ENCODE measurements at regions not wholly inside any gene's neighbourhood (a gene's known extent, or its start where the extent isn't known, plus 50 kb on each side); places are given as distances from the start of the nearest gene placed in this dataset.

DNA sequence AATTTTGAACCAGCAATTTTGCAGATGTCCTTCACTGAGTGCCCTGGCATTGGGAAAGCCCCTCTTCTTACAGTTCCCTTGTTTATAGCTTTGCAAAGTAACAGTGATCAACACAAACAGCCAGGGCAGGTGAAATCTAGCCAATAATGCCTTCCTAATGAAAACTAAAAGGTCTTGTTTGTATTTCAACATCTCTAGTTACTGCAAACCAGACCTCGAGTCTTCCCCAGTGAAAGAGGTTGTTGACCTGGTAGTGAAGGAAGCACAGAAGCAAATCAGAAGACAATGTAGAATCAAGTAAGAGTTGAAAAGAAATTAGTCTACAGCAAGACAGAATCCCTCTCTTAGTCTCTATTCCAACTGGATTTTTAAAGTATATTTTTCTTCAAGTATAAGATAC, 231.2 kb downstream of the SNX13 start:
- no peak for FAIRE-seq
- DNase-seq (ENCODE audit: insufficient read length, low spot score) = no peak
- TF ChIP-seq, protein P1, sequence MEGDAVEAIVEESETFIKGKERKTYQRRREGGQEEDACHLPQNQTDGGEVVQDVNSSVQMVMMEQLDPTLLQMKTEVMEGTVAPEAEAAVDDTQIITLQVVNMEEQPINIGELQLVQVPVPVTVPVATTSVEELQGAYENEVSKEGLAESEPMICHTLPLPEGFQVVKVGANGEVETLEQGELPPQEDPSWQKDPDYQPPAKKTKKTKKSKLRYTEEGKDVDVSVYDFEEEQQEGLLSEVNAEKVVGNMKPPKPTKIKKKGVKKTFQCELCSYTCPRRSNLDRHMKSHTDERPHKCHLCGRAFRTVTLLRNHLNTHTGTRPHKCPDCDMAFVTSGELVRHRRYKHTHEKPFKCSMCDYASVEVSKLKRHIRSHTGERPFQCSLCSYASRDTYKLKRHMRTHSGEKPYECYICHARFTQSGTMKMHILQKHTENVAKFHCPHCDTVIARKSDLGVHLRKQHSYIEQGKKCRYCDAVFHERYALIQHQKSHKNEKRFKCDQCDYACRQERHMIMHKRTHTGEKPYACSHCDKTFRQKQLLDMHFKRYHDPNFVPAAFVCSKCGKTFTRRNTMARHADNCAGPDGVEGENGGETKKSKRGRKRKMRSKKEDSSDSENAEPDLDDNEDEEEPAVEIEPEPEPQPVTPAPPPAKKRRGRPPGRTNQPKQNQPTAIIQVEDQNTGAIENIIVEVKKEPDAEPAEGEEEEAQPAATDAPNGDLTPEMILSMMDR (IDR thresholded peaks at IDR 0.05; ENCODE audit: insufficient read depth, missing control alignments) = no peak

DNA sequence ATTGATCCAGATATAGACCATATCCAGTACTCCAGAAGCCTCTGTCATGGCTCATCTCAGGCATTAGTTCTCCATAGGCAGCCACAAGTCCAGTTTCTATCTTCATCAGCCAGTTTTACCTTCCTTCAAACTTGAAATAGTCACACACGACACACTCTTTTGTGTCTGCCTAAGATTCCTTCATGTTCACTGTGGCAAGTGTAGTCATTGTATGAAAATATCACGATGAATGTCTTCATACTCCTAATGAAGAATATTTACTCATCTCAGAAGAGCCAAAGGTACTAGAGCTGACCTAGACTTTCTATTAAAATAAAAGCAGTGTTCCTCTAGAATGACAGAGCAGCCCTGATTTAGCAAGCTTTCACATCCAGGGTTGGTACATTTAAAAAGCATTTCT, 230.7 kb downstream of the SNX13 start:
- no peak for DNase-seq (ENCODE audit: insufficient read length, low spot score)
- no peak for FAIRE-seq
- TF ChIP-seq, protein P1 (IDR thresholded peaks at IDR 0.05; ENCODE audit: insufficient read depth, missing control alignments) = no peak

DNA sequence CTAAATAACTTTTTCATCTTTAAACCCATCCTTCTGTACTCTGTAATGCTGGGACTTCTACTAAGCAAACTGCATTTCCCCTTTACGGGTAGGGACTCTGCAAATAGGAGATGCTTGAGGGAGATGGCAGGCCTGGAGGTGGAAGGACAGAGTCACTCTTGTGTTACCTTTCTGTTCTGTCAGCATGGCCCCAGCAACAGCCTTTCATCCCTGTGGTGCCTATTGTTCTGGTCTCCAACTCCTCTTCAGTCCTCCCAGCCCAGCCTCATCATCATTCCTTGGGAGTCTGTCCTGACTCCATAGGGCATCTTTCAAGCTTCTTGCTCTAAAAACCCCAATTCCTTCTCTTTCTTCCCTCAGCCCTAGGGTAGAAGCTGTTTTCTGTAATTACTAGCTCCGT, 230.0 kb downstream of the SNX13 start:
- TF ChIP-seq, protein P1 (IDR thresholded peaks at IDR 0.05; ENCODE audit: insufficient read depth, missing control alignments) = no peak
- FAIRE-seq = no peak
- DNase-seq (ENCODE audit: insufficient read length, low spot score) = no peak

DNA sequence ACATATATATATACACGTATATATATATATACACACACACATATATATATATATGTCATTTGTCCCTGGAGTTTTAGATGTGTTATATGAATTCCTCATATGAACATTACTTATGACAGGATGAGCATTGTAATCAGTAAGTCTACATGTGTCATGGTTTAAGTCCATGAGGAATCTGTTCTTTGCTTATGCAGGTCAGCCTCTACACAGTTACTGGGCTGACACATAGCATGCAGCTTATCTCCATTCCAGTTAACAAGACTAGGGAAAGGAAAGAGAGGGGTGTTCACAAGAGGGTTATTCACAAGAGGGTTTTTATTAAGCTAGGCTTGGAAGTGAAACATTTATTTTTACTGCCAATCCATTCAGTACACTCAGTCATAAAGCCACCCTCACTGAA, 226.7 kb downstream of the SNX13 start:
- FAIRE-seq (no peak), DNase-seq (ENCODE audit: insufficient read length, low spot score) (no peak)
- TF ChIP-seq, protein P1 (IDR thresholded peaks at IDR 0.05; ENCODE audit: insufficient read depth, missing control alignments) = no peak

DNA sequence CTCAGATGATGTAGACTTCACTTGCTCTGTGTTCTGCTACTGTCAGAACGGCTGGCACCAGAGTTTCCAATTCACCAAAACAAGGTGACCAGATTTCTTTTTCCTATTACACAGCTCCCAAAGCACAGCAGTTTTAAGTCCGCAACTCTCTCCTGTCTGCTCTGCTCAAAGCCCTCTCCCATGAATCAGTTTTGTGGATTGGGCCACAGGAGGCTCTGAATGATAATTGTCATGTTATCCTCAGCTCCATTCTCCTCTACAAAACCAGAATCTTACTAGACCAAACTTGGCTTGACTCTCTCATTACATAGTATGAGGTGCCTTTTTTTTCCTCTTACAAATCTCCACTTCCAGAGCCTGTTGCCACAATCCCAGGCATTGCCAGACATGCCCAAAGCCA, 223.5 kb downstream of the SNX13 start:
- FAIRE-seq (no peak), DNase-seq (ENCODE audit: insufficient read length, low spot score) (no peak)
- TF ChIP-seq, protein P1 (IDR thresholded peaks at IDR 0.05; ENCODE audit: insufficient read depth, missing control alignments) = no peak

DNA sequence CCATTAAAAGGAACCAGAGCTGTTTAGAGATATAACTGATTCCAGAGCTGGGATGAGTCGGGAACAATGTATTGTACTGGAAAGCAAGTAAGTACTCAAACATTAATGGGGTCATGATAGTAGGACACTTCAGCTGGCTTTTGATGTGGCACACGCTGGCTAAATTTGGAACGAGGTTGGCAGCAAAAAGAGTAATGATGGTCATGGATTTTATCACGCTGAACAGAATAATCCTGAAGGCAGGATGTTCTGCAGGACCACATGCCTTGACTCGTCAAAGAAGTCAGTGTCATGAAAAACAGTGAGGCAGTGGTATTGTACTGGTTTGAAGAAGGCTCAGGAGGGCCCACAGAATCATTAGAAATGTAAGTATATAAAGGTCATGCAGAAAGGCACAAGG, 220.3 kb downstream of the SNX13 start:
- no peak for FAIRE-seq
- DNase-seq (ENCODE audit: insufficient read length, low spot score) = no peak
- TF ChIP-seq, protein P1 (IDR thresholded peaks at IDR 0.05; ENCODE audit: insufficient read depth, missing control alignments) = no peak

DNA sequence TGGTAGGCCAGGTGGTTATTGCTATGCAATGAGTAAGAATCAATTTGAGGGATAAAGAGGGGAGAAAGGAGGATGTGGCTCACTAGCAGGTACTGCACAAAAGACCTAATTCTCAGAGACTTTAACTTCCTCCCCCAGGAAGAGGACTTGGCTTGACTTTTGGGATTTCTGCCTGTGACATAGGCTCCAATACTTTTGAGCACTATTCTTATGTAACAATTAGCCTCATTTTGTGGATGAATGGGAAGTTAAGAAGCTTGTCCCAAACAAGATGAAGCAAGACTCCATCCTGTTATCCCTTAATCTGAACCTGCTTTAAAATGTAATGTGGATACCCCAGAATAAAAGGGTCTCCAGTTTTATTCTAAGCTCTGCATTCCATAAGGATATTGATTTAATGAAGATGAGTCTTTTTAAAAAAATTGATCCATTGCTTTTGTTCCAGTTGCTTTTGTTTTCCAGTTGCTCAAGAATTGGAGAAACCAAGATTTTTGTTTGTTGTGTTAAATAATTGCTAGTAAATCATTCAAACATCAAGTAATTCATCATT, 218.5 kb downstream of the SNX13 start:
- no peak for FAIRE-seq
- TF ChIP-seq, protein P1 (IDR thresholded peaks at IDR 0.05; ENCODE audit: insufficient read depth, missing control alignments) = no peak

More for the DNA sequence above, 218.5 kb downstream of the SNX13 start:
- DNase-seq (ENCODE audit: insufficient read length, low spot score) = no peak
